BJ (cell line): ENCODE measurements at regions not wholly inside any gene's neighbourhood (a gene's known extent, or its start where the extent isn't known, plus 50 kb on each side); places are given as distances from the start of the nearest gene placed in this dataset.

Experiments
- CTCF ChIA-PET: fragments of 350-600 bp; formaldehyde crosslinking; extraction: SDS; loops from one replicate; lab custom pipeline; 2021; ENCODE audit warnings: antibody characterized with exemption, inconsistent platforms; lab: Yijun Ruan, JAX
- POLR2A ChIA-PET: fragments of 300-600 bp; sonication (Branson Sonifier 250); formaldehyde crosslinking; extraction: SDS; loops from one replicate; lab custom pipeline; 2021; ENCODE audit warnings: antibody characterized with exemption; lab: Charles Lee
- DNase-seq: peaks from one replicate; pipeline ENCODE4 v3.0.0-alpha.2; 2011; ENCODE audit warnings: low read depth
- H3K27me3 ChIP-seq: 2 replicates; pipeline ENCODE4 v1.6.0; 2011; ENCODE audit warnings: low read length; ENCODE audit not compliant: control insufficient read depth, insufficient read depth
- H3K36me3 ChIP-seq: 2 replicates; pipeline ENCODE4 v1.5.1; 2011; ENCODE audit warnings: low read length; ENCODE audit not compliant: control insufficient read depth, insufficient read depth
- H3K4me3 ChIP-seq: 2 replicates; pipeline ENCODE4 v1.5.1; 2011; ENCODE audit warnings: low read depth, mild to moderate bottlenecking, control low read depth, low read length
- TF ChIP-seq, protein P1 (sequence below): IDR thresholded peaks from 2 replicates; pipeline ENCODE4 v1.5.1; 2011; ENCODE audit warnings: low read depth, mild to moderate bottlenecking, control low read depth, inconsistent platforms, low read length, moderate library complexity; ENCODE audit not compliant: insufficient read depth

DNA sequence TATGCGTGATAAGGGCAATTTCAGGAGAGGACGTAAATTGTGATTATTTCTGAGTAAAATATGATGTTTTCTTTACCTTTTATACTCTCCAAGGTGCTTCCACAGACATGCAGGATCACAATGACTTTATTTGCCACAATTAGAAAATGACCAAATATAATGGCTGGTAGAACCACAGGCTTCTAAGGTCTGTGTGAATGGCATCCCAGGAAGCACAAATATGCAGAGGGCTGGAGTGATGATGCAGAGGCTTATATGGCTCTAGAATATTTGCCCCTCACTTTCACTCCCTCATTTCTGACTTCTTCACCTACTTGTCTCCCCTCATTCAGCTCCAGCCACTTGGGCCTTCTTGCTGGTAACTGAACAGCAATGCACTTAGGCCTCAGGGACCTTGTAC lies 502.1 kb upstream of the MAP3K7 start:
- TF ChIP-seq, protein P1, sequence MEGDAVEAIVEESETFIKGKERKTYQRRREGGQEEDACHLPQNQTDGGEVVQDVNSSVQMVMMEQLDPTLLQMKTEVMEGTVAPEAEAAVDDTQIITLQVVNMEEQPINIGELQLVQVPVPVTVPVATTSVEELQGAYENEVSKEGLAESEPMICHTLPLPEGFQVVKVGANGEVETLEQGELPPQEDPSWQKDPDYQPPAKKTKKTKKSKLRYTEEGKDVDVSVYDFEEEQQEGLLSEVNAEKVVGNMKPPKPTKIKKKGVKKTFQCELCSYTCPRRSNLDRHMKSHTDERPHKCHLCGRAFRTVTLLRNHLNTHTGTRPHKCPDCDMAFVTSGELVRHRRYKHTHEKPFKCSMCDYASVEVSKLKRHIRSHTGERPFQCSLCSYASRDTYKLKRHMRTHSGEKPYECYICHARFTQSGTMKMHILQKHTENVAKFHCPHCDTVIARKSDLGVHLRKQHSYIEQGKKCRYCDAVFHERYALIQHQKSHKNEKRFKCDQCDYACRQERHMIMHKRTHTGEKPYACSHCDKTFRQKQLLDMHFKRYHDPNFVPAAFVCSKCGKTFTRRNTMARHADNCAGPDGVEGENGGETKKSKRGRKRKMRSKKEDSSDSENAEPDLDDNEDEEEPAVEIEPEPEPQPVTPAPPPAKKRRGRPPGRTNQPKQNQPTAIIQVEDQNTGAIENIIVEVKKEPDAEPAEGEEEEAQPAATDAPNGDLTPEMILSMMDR = no peak
- H3K27me3 ChIP-seq = no peaks in the 10 kb centered on the region
- no peak overlapping the region for H3K4me3 ChIP-seq
- POLR2A ChIA-PET = no interaction called here
- CTCF ChIA-PET = no interaction called here
- no peaks in the 10 kb centered on the region for H3K36me3 ChIP-seq
- no peak for DNase-seq

DNA sequence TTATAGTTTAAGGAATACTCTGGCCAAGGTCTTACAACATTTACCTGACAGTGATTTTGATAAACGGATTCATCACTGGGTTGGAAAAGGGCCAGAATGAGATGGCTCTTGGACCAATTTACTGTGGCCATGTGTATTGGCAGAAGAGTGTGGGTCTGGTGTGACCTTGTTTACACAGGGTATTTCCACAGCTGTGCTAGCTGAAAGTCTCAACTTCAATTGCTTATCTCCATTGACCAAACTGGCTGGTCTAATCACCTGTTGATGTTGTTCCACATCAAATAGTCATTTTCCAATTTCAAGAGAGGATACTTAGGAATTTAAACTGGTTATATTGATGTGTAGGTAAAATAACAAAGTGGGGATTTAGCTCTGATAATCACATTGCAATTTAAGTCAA lies 501.6 kb upstream of the MAP3K7 start:
- DNase-seq = no peak
- Histone ChIP-seq H3K36me3 (no peaks in the 10 kb centered on the region), H3K27me3 (no peaks in the 10 kb centered on the region), H3K4me3 (no peak overlapping the region)
- TF ChIP-seq, protein P1 = no peak
- ChIA-PET CTCF (no interaction called here), POLR2A (no interaction called here)

DNA sequence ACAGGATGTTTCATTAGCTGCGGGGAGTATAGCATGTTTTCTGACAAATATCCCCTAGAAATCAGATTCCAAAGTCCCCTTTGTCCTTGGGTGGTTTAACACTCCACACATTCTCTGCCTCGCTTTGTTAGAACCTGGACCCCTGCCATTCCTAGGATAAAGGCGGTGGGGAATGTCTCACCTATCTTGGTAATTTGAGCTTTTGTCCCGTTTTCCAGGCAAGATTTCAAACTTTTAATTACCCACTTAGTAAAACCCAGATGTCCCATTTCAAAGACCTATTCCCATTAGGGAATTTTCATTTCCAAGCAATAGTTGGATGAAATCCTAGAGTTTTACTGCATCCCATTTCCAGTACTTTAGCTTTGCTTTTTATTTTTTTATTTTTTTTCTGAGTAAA lies 501.0 kb upstream of the MAP3K7 start:
- Histone ChIP-seq H3K36me3 (no peaks in the 10 kb centered on the region), H3K4me3 (no peak overlapping the region), H3K27me3 (no peaks in the 10 kb centered on the region)
- CTCF ChIA-PET = interaction anchor here (0.6 kb wide), 1 partner anchor 83 kb away, joined by 3 read pairs; no protein-coding TSS in a partner anchor
- TF ChIP-seq, protein P1 = no peak
- POLR2A ChIA-PET = no interaction called here
- DNase-seq = no peak

DNA sequence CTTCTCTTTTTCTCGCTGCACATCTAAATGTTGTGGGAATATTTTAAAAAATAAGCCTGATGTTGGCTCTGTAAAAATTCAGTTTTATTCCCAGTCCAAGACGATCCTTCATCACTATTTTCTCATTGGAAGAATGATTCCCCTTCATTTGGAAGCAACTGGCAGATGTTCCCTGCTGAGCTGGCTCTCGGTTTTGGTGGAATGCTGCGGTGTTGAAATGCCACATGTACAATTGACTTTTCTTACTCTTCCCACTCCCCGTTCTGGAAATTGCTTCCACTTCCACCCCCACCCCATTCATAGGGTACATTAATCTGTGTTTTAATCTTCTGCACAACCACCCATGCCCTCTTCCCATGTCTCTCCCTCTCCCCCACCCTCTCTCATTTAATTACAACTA lies 496.3 kb upstream of the MAP3K7 start:
- POLR2A ChIA-PET = no interaction called here
- CTCF ChIA-PET = interaction anchor here (0.9 to 2.8 kb wide), 2 partner anchors 8 to 14 kb away, joined by 4 to 9 read pairs; no protein-coding TSS in a partner anchor
- Histone ChIP-seq H3K4me3 (no peak overlapping the region), H3K36me3 (no peaks in the 10 kb centered on the region), H3K27me3 (no peaks in the 10 kb centered on the region)
- DNase-seq = no peak
- TF ChIP-seq, protein P1 = no peak

DNA sequence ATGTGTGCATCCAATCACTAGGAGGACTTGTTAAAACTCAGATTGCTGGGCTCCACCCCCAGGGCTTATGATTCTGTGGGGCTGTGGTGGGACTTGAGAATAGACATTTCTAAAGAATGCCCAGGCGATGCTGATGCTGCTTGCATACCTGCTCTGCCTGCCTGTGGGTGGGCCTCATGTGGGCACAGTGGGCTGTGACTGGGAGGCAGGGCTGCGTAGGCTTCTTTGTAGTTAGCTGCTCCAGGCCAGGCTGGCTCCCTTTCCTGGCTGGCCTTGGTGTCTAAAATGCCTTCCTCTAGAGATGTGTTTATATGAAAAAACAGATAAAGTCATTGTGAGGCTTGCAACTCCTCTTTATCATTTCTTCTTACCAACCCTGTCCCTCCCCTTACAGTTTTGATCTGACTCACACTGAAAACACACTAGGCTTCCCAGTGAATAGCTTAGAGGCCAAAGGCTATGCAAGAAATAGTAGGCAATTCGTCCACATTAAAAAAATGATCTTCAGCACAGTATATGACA lies 495.5 kb upstream of the MAP3K7 start:
- TF ChIP-seq, protein P1 = no peak
- CTCF ChIA-PET = interaction anchor here (0.6 to 2.8 kb wide), 8 partner anchors 8 to 248 kb away, joined by 3 to 9 read pairs (median 4); no protein-coding TSS in a partner anchor
- H3K27me3 ChIP-seq = no peaks in the 10 kb centered on the region
- DNase-seq = no peak
- no peak overlapping the region for H3K4me3 ChIP-seq
- no peaks in the 10 kb centered on the region for H3K36me3 ChIP-seq
- POLR2A ChIA-PET = no interaction called here
